GM13976 (cell line): ENCODE measurements at regions not wholly inside any gene's neighbourhood (a gene's known extent, or its start where the extent isn't known, plus 50 kb on each side); places are given as distances from the start of the nearest gene placed in this dataset.

ENCODE experiments used
- DNase-seq: peaks from one replicate; pipeline ENCODE4 v3.0.0; 2012; ENCODE audit warnings: low spot score
- CTCF ChIP-seq: IDR thresholded peaks from 2 replicates; pipeline ENCODE4 v1.5.1; 2012; ENCODE audit warnings: borderline replicate concordance, mild to moderate bottlenecking; ENCODE audit not compliant: insufficient read depth; ENCODE audit errors: extremely low read depth, missing control alignments, control extremely low read depth
- in situ Hi-C: fragments of 300-500 bp; cut with MboI; formaldehyde crosslinking; loops from one replicate; pipeline ENCODE4 v1.12.0; 2022; ENCODE audit warnings: low sequenced_read_pairs, mixed read lengths, inconsistent platforms; ENCODE audit not compliant: unreplicated experiment

- DNase-seq: no peak
- no peak for TF ChIP-seq CTCF
- in situ Hi-C loops: no loop called here
Observed at GRCh38 chr2:228417956-228418355, 236.5 kb upstream of the SPHKAP start.

GRCh38 chr2:228417526-228417925 lies 236.0 kb upstream of the SPHKAP start:
- TF ChIP-seq CTCF: no peak
- in situ Hi-C loops: no loop called here
- DNase-seq: no peak

GRCh38 chr2:228410061-228410460 lies 228.6 kb upstream of the SPHKAP start:
- no peak for TF ChIP-seq CTCF
- no peak for DNase-seq
- in situ Hi-C loops: no loop called here

- no peak for TF ChIP-seq CTCF
- no peak for DNase-seq
- in situ Hi-C loops: no loop called here
Observed at GRCh38 chr2:228409493-228409892, 228.0 kb upstream of the SPHKAP start.

GRCh38 chr2:228408529-228409227 lies 227.2 kb upstream of the SPHKAP start:
- no peak for DNase-seq
- in situ Hi-C loops: no loop called here
- no peak for TF ChIP-seq CTCF

- TF ChIP-seq CTCF: no peak
- in situ Hi-C loops: no loop called here
- no peak for DNase-seq
Observed at GRCh38 chr2:228407821-228408220, 226.3 kb upstream of the SPHKAP start.
